Cardiac muscle cell (in vitro differentiated cells and primary cell): ENCODE measurements at regions not wholly inside any gene's neighbourhood (a gene's known extent, or its start where the extent isn't known, plus 50 kb on each side); places are given as distances from the start of the nearest gene placed in this dataset.

ENCODE experiments used
- DNase-seq, 2 donors: peaks; one replicate each; pipeline versions ENCODE4 v3.0.0 to v3.0.0-alpha.2; 2010 to 2017; ENCODE audit warnings: low read depth in 1 of 2, low spot score in 1 of 2
- H3K27ac ChIP-seq: fragments of 200-600 bp; sonication (generic); 2 replicates; pipeline ENCODE4 v1.5.1; 2016
- H3K27me3 ChIP-seq: fragments of 200-600 bp; sonication (generic); 2 replicates; pipeline ENCODE4 v1.6.0; 2016; ENCODE audit warnings: control low read depth
- H3K36me3 ChIP-seq: fragments of 200-600 bp; sonication (generic); 2 replicates; pipeline ENCODE4 v1.5.1; 2016; ENCODE audit warnings: control low read depth
- H3K4me1 ChIP-seq: fragments of 200-600 bp; sonication (generic); 2 replicates; pipeline ENCODE4 v1.8.1; 2017; ENCODE audit warnings: low read depth, mild to moderate bottlenecking, mixed run types
- H3K4me3 ChIP-seq: fragments of 200-600 bp; sonication (generic); 2 replicates; pipeline ENCODE4 v1.5.1; 2016; ENCODE audit warnings: mild to moderate bottlenecking
- H3K9me3 ChIP-seq: fragments of 200-600 bp; sonication (generic); 2 replicates; pipeline ENCODE4 v1.5.1; 2017; ENCODE audit warnings: low read depth, mild to moderate bottlenecking, control low read depth
- CTCF ChIP-seq: IDR thresholded peaks from 2 replicates; pipeline ENCODE4 v1.5.1; 2012; ENCODE audit warnings: low read depth, mild to moderate bottlenecking, low read length

DNA sequence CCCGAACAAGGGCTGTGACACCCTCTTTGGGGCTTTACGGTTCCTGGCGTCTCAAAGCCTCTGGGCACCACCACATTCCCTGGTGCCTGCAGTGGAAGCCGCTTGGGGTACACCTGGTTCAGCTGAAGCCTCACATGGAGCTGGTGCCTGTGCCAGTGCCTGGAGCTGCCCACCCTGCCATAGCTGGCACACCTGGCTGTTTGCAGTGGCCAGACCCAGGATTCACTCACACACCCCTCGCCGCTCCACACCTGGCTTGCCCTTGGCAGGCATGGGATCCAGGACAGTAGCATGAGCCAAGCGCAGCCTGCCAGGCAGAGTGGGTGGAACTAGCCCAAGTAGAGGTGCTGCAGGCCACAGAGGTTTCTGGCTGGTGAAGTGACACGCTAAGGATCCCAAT lies 641.8 kb downstream of the TLE4 start:
- no peak for TF ChIP-seq CTCF
- H3K4me3 ChIP-seq: no peak overlapping the region
- H3K9me3 ChIP-seq: no peaks in the 10 kb centered on the region
- H3K27me3 ChIP-seq: no peaks in the 10 kb centered on the region
- DNase-seq: no peak
- no peak overlapping the region for H3K27ac ChIP-seq
- H3K4me1 ChIP-seq: no peaks in the 10 kb centered on the region
- H3K36me3 ChIP-seq: no peaks in the 10 kb centered on the region

DNA sequence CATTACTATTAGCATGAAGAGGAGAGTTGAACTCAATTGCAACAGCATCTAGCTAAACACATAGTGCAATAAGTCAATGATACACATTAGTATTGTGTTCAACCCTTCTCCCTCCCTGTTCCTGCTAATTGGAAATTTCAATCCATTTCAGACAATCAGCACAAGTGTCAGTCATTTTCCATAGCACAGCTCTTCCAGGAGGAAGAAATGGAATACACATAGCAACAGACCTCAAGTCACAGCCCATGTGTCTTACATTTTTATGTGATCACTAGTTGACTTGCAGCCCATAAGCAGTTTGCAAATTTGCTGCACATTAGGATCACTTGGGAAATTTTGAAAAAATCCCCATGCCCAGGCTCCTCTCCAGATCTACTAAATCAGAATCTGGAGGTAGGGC lies 636.9 kb downstream of the TLE4 start:
- no peaks in the 10 kb centered on the region for H3K36me3 ChIP-seq
- H3K27me3 ChIP-seq: no peaks in the 10 kb centered on the region
- H3K9me3 ChIP-seq: no peaks in the 10 kb centered on the region
- no peak overlapping the region for H3K27ac ChIP-seq
- DNase-seq: no peak
- no peak for TF ChIP-seq CTCF
- H3K4me3 ChIP-seq: no peak overlapping the region
- H3K4me1 ChIP-seq: no peaks in the 10 kb centered on the region

DNA sequence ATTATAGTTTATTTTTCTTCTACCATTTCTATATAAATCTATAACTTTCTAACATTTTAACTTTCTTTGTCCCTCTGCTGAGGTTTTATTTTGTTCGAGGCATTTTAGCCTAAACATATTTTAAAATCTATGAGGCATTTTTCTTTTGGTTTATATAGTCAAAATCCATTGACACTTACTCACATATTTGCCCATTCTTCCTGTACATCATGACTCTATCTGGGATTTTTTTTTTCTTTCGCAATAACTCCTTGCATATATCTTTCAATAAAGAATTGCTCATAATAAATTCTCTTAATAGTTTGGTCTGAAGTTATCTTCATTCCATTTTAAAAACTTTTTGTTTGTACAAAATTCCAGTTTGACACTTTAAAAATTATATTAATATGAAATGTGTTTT lies 632.3 kb downstream of the TLE4 start:
- no peak overlapping the region for H3K27ac ChIP-seq
- no peaks in the 10 kb centered on the region for H3K36me3 ChIP-seq
- no peak for DNase-seq
- H3K9me3 ChIP-seq: no peaks in the 10 kb centered on the region
- H3K27me3 ChIP-seq: no peaks in the 10 kb centered on the region
- TF ChIP-seq CTCF: no peak
- no peaks in the 10 kb centered on the region for H3K4me1 ChIP-seq
- no peak overlapping the region for H3K4me3 ChIP-seq

GRCh38 chr9:80197661-80198060 lies 625.9 kb downstream of the TLE4 start:
- H3K9me3 ChIP-seq: no peaks in the 10 kb centered on the region
- H3K36me3 ChIP-seq: no peaks in the 10 kb centered on the region
- no peak overlapping the region for H3K27ac ChIP-seq
- no peaks in the 10 kb centered on the region for H3K27me3 ChIP-seq
- TF ChIP-seq CTCF: no peak
- DNase-seq: no peak
- H3K4me1 ChIP-seq: no peaks in the 10 kb centered on the region
- no peak overlapping the region for H3K4me3 ChIP-seq

DNA sequence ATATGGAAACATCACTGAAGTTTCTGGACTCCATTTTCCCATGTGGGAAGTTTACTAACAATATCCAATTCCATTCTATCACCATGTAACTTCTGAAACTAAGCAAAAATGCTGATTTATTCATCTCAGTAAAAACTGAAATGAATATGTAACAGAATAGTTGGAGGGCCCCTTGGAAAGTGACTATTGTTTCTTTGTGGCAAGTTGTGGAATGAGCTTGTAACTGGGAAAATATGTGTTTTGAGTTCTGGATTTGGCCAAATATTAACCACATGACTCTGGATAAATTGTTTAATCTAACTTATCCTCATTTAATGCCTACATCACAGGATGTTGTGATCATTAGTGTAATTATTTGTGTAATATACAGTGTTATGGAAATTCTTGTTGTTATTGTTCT lies 619.3 kb downstream of the TLE4 start:
- Histone ChIP-seq H3K27ac (no peak overlapping the region), H3K9me3 (no peaks in the 10 kb centered on the region), H3K36me3 (no peaks in the 10 kb centered on the region), H3K4me3 (no peak overlapping the region), H3K4me1 (no peaks in the 10 kb centered on the region), H3K27me3 (no peaks in the 10 kb centered on the region)
- TF ChIP-seq CTCF: no peak
- DNase-seq: no peak

DNA sequence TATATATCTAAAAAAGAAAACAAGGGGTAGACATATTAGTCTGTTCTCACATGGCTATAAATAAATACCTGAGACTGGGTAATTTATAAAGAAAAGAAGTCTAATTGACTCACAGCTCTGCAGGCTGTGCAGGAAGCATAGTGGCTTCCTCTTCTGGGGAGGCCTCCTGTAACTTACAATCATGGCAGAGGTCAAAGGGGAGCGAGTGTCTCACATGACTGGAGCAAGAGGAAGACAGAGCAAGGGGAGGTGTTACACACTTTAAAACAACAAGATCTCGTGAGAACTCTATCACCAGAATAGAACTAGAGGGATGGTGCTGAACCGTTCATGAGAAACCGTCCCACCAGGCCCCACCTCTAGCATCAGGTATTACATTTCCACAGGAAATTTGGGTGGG lies 616.8 kb downstream of the TLE4 start:
- DNase-seq: no peak
- Histone ChIP-seq H3K4me3 (no peak overlapping the region), H3K4me1 (no peaks in the 10 kb centered on the region), H3K9me3 (no peaks in the 10 kb centered on the region), H3K27me3 (no peaks in the 10 kb centered on the region), H3K27ac (no peak overlapping the region), H3K36me3 (no peaks in the 10 kb centered on the region)
- TF ChIP-seq CTCF: no peak
